Peyer's patch (tissue), 4 donors: ENCODE measurements at regions not wholly inside any gene's neighbourhood (a gene's known extent, or its start where the extent isn't known, plus 50 kb on each side); places are given as distances from the start of the nearest gene placed in this dataset.
"Not testable (repeated sequence)": the region's sequence is repeated elsewhere in the genome, so short reads cannot be mapped to it uniquely, and the experiment has no call there.

Experiments
- DNase-seq, 3 donors: peaks; one replicate each; pipeline ENCODE4 v3.0.0-alpha.2; 2017 to 2019
- H3K27ac ChIP-seq, 4 donors: fragments of 200-600 bp; sonication (generic); one replicate each; pipeline ENCODE4 v1.5.1; 2016 to 2019
- H3K27me3 ChIP-seq, 2 donors: fragments of 200-600 bp; sonication (generic); one replicate each; pipeline ENCODE4 v1.5.1; 2019
- H3K36me3 ChIP-seq, 3 donors: fragments of 200-600 bp; sonication (generic); one replicate each; pipeline ENCODE4 v1.5.1; 2016 to 2019
- H3K4me1 ChIP-seq, 4 donors: fragments of 200-600 bp; sonication (generic); one replicate each; pipeline ENCODE4 v1.5.1; 2016 to 2019
- H3K4me3 ChIP-seq, 4 donors: fragments of 200-600 bp; sonication (generic); 1 replicate in 3 of 4; 2 replicates in 1 of 4; pipeline ENCODE4 v1.5.1; 2016 to 2019; ENCODE audit warnings: mild to moderate bottlenecking in 1 of 4
- H3K9me3 ChIP-seq, 4 donors: fragments of 200-600 bp; sonication (generic); one replicate each; pipeline ENCODE4 v1.5.1; 2016 to 2019; ENCODE audit warnings: mild to moderate bottlenecking in 1 of 4
- POLR2A ChIP-seq, 2 donors: fragments of 450-650 bp; IDR thresholded peaks; one replicate each; pipeline ENCODE4 v1.5.1; 2017; ENCODE audit warnings: antibody characterized with exemption in 2 of 2, mild to moderate bottlenecking in 2 of 2, moderate library complexity in 2 of 2
- TF ChIP-seq, protein P1 (sequence below), 6 experiments: fragments of 450-650 bp in 4 of 6; fragments of 200-600 bp in 2 of 6; sonication (generic) in 1 of 6; IDR thresholded peaks; one replicate each; pipeline ENCODE4 v1.5.1; 2017 to 2019; ENCODE audit warnings: antibody characterized with exemption in 6 of 6, mild to moderate bottlenecking in 3 of 6, moderate library complexity in 1 of 6

DNA sequence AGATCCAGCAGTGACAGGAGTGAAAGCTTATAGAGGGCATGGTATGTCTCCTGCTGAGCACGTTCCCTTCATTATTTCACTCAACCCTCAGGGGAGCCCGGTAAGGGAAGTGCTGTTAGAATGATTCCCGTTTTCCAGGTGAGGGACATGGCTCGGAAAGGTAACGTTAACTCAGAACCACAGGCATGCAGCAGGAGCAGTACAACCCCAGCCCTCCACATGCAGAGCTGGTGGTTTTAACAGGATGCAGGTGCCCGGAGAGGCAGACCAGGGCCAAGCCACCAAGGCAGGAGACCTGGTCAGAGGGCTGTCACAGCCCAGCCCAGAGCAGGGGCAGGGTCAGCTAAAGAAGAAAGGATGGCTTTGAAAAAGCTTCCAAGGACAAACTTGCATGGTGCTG lies 268.5 kb downstream of the SH3BP4 start:
- Histone ChIP-seq H3K9me3 (no peaks in the 10 kb centered on the region), H3K4me3 (no peak overlapping the region), H3K4me1 (no peaks in the 10 kb centered on the region), H3K36me3 (no peaks in the 10 kb centered on the region), H3K27ac (no peak overlapping the region), H3K27me3 (no peaks in the 10 kb centered on the region)
- TF ChIP-seq POLR2A (IDR thresholded peaks at IDR 0.05), result no peak
- TF ChIP-seq, protein P1, sequence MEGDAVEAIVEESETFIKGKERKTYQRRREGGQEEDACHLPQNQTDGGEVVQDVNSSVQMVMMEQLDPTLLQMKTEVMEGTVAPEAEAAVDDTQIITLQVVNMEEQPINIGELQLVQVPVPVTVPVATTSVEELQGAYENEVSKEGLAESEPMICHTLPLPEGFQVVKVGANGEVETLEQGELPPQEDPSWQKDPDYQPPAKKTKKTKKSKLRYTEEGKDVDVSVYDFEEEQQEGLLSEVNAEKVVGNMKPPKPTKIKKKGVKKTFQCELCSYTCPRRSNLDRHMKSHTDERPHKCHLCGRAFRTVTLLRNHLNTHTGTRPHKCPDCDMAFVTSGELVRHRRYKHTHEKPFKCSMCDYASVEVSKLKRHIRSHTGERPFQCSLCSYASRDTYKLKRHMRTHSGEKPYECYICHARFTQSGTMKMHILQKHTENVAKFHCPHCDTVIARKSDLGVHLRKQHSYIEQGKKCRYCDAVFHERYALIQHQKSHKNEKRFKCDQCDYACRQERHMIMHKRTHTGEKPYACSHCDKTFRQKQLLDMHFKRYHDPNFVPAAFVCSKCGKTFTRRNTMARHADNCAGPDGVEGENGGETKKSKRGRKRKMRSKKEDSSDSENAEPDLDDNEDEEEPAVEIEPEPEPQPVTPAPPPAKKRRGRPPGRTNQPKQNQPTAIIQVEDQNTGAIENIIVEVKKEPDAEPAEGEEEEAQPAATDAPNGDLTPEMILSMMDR (IDR thresholded peaks at IDR 0.05), result no peak
- DNase-seq, result no peak

DNA sequence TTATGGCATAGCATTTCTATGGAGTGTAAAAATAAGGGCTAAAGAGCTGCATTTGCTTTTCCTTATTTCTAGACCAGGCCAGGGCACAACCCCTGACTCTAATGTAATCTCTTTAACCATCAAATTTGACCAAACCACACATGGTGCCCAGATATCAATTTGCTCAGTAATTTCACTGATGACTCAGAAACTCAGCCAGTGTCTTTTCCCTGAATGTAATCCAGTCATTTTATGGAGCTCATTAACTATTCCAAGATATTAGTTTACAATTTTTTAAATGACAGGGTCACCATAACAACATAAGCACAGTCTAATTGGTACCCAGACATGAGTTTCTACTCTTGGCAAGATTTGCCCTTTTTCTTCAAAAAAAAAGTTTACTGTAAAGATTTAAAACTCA lies 270.8 kb upstream of the AGAP1 start:
- DNase-seq, result no peak
- Histone ChIP-seq H3K27me3 (no peaks in the 10 kb centered on the region), H3K4me1 (no peaks in the 10 kb centered on the region), H3K4me3 (no peak overlapping the region), H3K9me3 (no peaks in the 10 kb centered on the region), H3K36me3 (no peaks in the 10 kb centered on the region), H3K27ac (no peak overlapping the region)
- TF ChIP-seq POLR2A (IDR thresholded peaks at IDR 0.05), result no peak
- TF ChIP-seq, protein P1 (IDR thresholded peaks at IDR 0.05), result no peak

DNA sequence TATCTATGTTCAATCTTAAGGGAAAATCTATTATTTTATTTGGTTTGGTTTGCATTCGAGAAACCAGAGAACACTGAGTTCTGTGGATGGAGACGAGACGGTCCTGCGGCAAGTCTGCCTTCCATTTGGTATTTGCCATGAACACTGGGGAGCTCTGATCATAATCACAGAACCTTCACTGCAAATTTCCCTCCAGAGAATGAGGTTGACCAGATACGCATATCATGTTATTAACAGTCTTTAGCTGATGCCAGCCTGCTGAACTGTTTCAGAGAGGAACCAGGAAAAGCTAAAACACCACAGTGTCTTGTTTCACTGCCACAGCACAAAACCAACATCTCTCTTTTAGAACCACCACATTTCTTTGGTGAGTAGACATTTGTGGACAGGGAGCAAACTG lies 269.4 kb upstream of the AGAP1 start:
- no peak for DNase-seq
- no peak overlapping the region for H3K27ac ChIP-seq
- H3K27me3 ChIP-seq, result no peaks in the 10 kb centered on the region
- no peaks in the 10 kb centered on the region for H3K36me3 ChIP-seq
- H3K9me3 ChIP-seq, result no peaks in the 10 kb centered on the region
- no peaks in the 10 kb centered on the region for H3K4me1 ChIP-seq
- TF ChIP-seq, protein P1 (IDR thresholded peaks at IDR 0.05), result no peak
- no peak for TF ChIP-seq POLR2A (IDR thresholded peaks at IDR 0.05)
- H3K4me3 ChIP-seq, result no peak overlapping the region

DNA sequence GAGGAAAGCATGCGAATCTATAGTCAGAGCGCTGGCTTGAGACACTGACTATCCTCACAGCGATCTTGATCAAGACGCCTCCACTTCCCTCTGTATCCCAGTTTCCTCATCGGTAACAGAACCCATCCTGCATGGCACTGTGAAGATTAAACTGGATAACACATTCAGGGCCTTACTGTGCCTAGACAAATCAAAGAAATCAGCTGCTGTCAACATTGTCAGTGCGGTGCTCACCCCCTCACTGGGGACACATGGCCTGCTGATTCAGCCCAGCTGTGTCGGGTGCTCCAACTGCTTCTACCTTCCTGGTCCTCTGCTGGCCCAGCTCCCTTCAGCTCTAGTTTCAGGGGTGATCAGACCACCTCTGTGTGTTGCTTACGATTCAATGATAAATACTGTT lies 268.6 kb upstream of the AGAP1 start:
- no peaks in the 10 kb centered on the region for H3K4me1 ChIP-seq
- H3K27ac ChIP-seq, result no peak overlapping the region
- H3K4me3 ChIP-seq, result no peak overlapping the region
- no peaks in the 10 kb centered on the region for H3K36me3 ChIP-seq
- TF ChIP-seq, protein P1 (IDR thresholded peaks at IDR 0.05), result no peak
- no peak for TF ChIP-seq POLR2A (IDR thresholded peaks at IDR 0.05)
- DNase-seq, result no peak
- no peaks in the 10 kb centered on the region for H3K27me3 ChIP-seq
- no peaks in the 10 kb centered on the region for H3K9me3 ChIP-seq

DNA sequence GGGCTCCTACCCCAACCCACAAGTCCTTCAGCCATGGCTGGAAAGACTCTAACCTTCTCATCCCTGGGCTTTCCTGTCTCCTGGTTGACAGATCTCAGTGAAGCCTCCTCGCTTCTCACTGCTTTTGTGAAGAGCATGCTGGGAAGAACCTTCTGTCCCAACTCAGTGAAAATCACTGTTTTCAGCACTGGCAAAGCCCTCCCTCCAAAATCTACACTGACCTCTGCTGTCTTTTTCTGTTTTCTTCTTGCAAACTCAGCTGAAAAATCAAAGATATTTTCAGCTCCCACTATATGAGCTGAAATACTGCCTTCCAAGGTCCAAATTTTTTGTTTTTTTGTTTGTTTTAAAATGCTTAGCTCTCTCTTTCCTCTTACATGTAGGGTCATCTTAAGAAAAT lies 266.3 kb upstream of the AGAP1 start:
- Histone ChIP-seq H3K4me3 (no peak overlapping the region), H3K4me1 (no peaks in the 10 kb centered on the region), H3K9me3 (no peaks in the 10 kb centered on the region), H3K36me3 (no peaks in the 10 kb centered on the region), H3K27ac (no peak overlapping the region), H3K27me3 (no peaks in the 10 kb centered on the region)
- TF ChIP-seq, protein P1 (IDR thresholded peaks at IDR 0.05), result no peak
- TF ChIP-seq POLR2A (IDR thresholded peaks at IDR 0.05), result no peak
- DNase-seq, result no peak

DNA sequence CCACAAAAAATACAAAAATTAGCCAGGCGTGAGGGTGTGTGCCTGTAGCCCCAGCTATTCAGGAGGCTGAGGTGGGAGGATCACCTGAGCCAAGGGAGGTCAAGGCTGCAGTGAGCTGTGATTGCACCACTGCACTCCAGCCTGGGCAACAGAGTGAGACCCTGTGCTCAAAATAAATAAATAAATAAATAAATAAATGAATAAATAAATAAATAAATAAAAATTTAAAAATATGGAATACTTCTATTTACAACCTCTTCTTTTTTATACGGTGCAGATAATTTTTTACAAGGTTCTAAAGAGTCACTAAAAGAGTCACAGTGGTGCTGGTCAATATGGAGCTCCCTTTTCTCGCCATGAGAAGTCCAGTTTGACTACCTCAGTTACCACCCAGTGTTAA lies 265.4 kb upstream of the AGAP1 start:
- not testable (repeated sequence) for H3K36me3 ChIP-seq, H3K27me3 ChIP-seq, H3K27ac ChIP-seq, H3K4me3 ChIP-seq, H3K9me3 ChIP-seq, DNase-seq, H3K4me1 ChIP-seq
